Karpas-422 (cell line): ENCODE measurements at regions not wholly inside any gene's neighbourhood (a gene's known extent, or its start where the extent isn't known, plus 50 kb on each side); places are given as distances from the start of the nearest gene placed in this dataset.

Source experiments
- DNase-seq: peaks from one replicate; pipeline ENCODE4 v3.0.0-alpha.2; 2015
- H2AFZ ChIP-seq: fragments of 200-600 bp; sonication (generic); 2 replicates; pipeline ENCODE4 v1.6.1; 2014; ENCODE audit warnings: antibody characterized with exemption, low read length, mixed read lengths
- H3K27ac ChIP-seq: fragments of 200-600 bp; sonication (generic); 2 replicates; pipeline ENCODE4 v1.5.1; 2014; ENCODE audit warnings: mild to moderate bottlenecking, low read length, moderate library complexity
- H3K27me3 ChIP-seq: fragments of 200-600 bp; sonication (generic); 2 replicates; pipeline ENCODE4 v1.6.1; 2014; ENCODE audit warnings: low read length, mixed read lengths
- H3K36me3 ChIP-seq: fragments of 200-600 bp; sonication (generic); 2 replicates; pipeline ENCODE4 v1.6.1; 2014; ENCODE audit warnings: low read length, mixed read lengths; ENCODE audit not compliant: insufficient read depth
- H3K4me1 ChIP-seq: fragments of 200-600 bp; sonication (generic); 2 replicates; pipeline ENCODE4 v1.6.1; 2014; ENCODE audit warnings: mild to moderate bottlenecking, low read length, mixed read lengths
- H3K4me2 ChIP-seq: fragments of 200-600 bp; sonication (generic); 2 replicates; pipeline ENCODE4 v1.6.1; 2014; ENCODE audit warnings: low read length, low read depth, mild to moderate bottlenecking; ENCODE audit not compliant: poor library complexity, severe bottlenecking
- H3K4me3 ChIP-seq: fragments of 200-600 bp; sonication (generic); 2 replicates; pipeline ENCODE4 v1.5.1; 2014; ENCODE audit warnings: mild to moderate bottlenecking, antibody characterized with exemption, low read length, mixed read lengths
- H3K79me2 ChIP-seq: fragments of 200-600 bp; sonication (generic); 2 replicates; pipeline ENCODE4 v1.6.1; 2014; ENCODE audit warnings: mild to moderate bottlenecking, low read length, mixed read lengths
- H3K9ac ChIP-seq: fragments of 200-600 bp; sonication (generic); 2 replicates; pipeline ENCODE4 v1.6.0; 2014; ENCODE audit warnings: low read length
- H3K9me2 ChIP-seq: fragments of 200-600 bp; sonication (generic), shearing (Covaris generic); replicated peaks from 2 replicates; pipeline ENCODE4 v1.6.0; 2014; ENCODE audit warnings: mild to moderate bottlenecking, low read length, moderate library complexity; ENCODE audit not compliant: insufficient read depth
- H3K9me3 ChIP-seq: fragments of 300-700, 200-600 bp; sonication (generic); 2 replicates; pipeline ENCODE4 v1.6.1; 2014; ENCODE audit warnings: low read length, mixed read lengths
- H4K20me1 ChIP-seq: fragments of 200-600 bp; sonication (generic); 2 replicates; pipeline ENCODE4 v1.6.1; 2014; ENCODE audit warnings: mild to moderate bottlenecking, antibody characterized with exemption, low read length, low read depth; ENCODE audit not compliant: insufficient read depth

- Histone ChIP-seq H3K9me3 (peaks cover 12% of the 10 kb centered on the region; the same call in 1 of the 2 replicates), H3K79me2 (no peaks in the 10 kb centered on the region), H3K9ac (no peak overlapping the region), H4K20me1 (no peaks in the 10 kb centered on the region), H3K27ac (no peak overlapping the region), H3K9me2 (no peaks in the 10 kb centered on the region), H3K36me3 (no peaks in the 10 kb centered on the region), H3K4me1 (no peaks in the 10 kb centered on the region), H3K4me3 (no peak overlapping the region), H3K4me2 (no peak overlapping the region), H3K27me3 (no peaks in the 10 kb centered on the region), H2AFZ (no peak overlapping the region)
- DNase-seq = no peak
Measured at GRCh38 chr5:20554001-20554400, 566.0 kb upstream of the CDH18 start.

GRCh38 chr5:20537911-20538703 lies 550.1 kb upstream of the CDH18 start:
- Histone ChIP-seq H3K79me2 (no peaks in the 10 kb centered on the region), H3K27me3 (no peaks in the 10 kb centered on the region), H3K9ac (no peak overlapping the region), H3K4me3 (no peak overlapping the region), H3K4me1 (no peaks in the 10 kb centered on the region), H3K4me2 (no peak overlapping the region), H4K20me1 (no peaks in the 10 kb centered on the region), H3K27ac (no peak overlapping the region), H3K9me2 (no peaks in the 10 kb centered on the region), H3K9me3 (peaks cover 23% of the 10 kb centered on the region), H3K36me3 (no peaks in the 10 kb centered on the region), H2AFZ (no peak overlapping the region)
- no peak for DNase-seq

DNA sequence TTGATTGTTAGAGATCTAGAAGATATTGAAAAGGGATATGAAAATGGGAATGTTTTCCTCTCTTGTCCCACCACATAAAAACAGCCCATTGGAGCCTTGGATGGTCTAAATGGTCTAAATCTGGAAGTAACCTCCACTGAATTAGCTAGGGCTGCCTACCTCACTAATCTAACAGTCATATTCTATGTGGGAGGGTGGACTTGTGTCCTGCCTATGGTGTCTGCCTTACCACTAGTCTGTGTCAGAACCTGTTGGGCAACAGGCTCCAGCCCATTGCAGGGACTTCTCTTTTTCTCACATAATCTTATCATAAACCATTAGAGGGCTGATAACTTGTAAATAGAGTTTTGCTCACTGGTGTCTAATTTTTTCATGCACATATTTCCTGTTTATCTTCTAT lies 548.8 kb upstream of the CDH18 start:
- H3K27ac ChIP-seq = no peak overlapping the region
- DNase-seq = no peak
- no peaks in the 10 kb centered on the region for H3K27me3 ChIP-seq
- H3K9ac ChIP-seq = no peak overlapping the region
- H4K20me1 ChIP-seq = no peaks in the 10 kb centered on the region
- no peaks in the 10 kb centered on the region for H3K4me1 ChIP-seq
- no peaks in the 10 kb centered on the region for H3K36me3 ChIP-seq
- no peaks in the 10 kb centered on the region for H3K9me2 ChIP-seq
- no peak overlapping the region for H2AFZ ChIP-seq
- no peak overlapping the region for H3K4me3 ChIP-seq
- H3K4me2 ChIP-seq = no peak overlapping the region
- H3K9me3 ChIP-seq = peaks cover 23% of the 10 kb centered on the region
- no peaks in the 10 kb centered on the region for H3K79me2 ChIP-seq

- Histone ChIP-seq H3K4me1 (no peaks in the 10 kb centered on the region), H3K36me3 (no peaks in the 10 kb centered on the region), H3K9me2 (no peaks in the 10 kb centered on the region), H4K20me1 (no peaks in the 10 kb centered on the region), H3K9me3 (peaks cover 23% of the 10 kb centered on the region), H3K27me3 (no peaks in the 10 kb centered on the region), H3K4me2 (no peak overlapping the region), H3K79me2 (no peaks in the 10 kb centered on the region), H2AFZ (no peak overlapping the region), H3K27ac (no peak overlapping the region), H3K9ac (no peak overlapping the region), H3K4me3 (no peak overlapping the region)
- DNase-seq = no peak
Measured at GRCh38 chr5:20536341-20536740, 548.3 kb upstream of the CDH18 start.

DNA sequence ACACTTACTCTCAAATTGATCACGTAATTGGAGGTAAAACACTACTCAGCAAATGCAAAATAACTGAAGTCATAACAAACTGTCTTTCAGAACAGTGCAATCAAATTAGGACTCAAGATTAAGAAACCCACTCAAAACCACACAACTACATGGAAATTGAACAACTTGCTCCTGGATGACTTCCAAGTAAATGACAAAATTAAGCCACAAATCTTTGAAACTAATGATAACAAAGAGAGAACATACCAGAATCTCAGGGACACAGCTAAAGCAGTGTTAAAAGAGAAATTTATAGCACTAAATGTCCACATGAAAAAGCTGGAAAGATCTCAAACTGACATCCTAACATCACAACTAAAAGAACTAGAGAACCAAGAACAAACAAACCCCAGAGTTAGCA lies 540.5 kb upstream of the CDH18 start:
- Histone ChIP-seq H2AFZ (no peak overlapping the region), H3K4me3 (no peak overlapping the region), H3K79me2 (no peaks in the 10 kb centered on the region), H3K4me2 (no peak overlapping the region), H3K27me3 (no peaks in the 10 kb centered on the region), H3K36me3 (no peaks in the 10 kb centered on the region), H3K9ac (no peak overlapping the region), H3K27ac (no peak overlapping the region), H4K20me1 (no peaks in the 10 kb centered on the region), H3K4me1 (no peaks in the 10 kb centered on the region), H3K9me3 (peaks cover 10% of the 10 kb centered on the region; the same call in 1 of the 2 replicates), H3K9me2 (no peaks in the 10 kb centered on the region)
- DNase-seq = no peak

DNA sequence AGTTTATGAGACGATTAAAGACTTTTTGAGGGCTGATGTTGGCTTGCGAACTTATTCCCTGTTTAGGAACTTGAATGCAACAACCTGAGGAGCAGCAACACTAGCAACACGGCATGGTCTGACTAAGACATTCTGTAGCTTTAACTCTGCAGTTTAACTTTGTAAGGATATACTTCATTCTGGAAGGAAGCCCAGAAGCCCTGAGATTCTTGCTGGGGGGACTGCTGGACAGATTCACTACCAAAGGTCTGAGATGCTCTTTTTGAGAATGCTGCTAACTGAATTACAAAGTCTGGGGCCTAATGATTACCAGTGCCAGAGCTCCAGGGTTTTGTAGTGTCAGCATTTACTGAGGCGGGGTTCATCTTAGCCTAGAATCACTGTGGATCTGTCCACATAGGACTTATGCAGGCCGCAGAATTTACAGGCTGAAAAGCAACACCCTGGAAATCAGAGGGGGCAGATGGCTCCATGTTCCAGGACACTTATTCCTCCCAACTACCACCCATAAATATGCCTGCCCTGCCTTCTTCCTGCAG lies 537.1 kb upstream of the CDH18 start:
- no peaks in the 10 kb centered on the region for H3K9me2 ChIP-seq
- no peak overlapping the region for H3K9ac ChIP-seq
- no peak overlapping the region for H3K4me2 ChIP-seq
- no peaks in the 10 kb centered on the region for H4K20me1 ChIP-seq
- no peaks in the 10 kb centered on the region for H3K4me1 ChIP-seq
- H2AFZ ChIP-seq = no peak overlapping the region
- H3K27ac ChIP-seq = no peak overlapping the region
- H3K36me3 ChIP-seq = no peaks in the 10 kb centered on the region
- no peak for DNase-seq
- no peaks in the 10 kb centered on the region for H3K27me3 ChIP-seq
- H3K9me3 ChIP-seq = peaks cover 10% of the 10 kb centered on the region; the same call in 1 of the 2 replicates
- no peak overlapping the region for H3K4me3 ChIP-seq
- H3K79me2 ChIP-seq = no peaks in the 10 kb centered on the region

DNA sequence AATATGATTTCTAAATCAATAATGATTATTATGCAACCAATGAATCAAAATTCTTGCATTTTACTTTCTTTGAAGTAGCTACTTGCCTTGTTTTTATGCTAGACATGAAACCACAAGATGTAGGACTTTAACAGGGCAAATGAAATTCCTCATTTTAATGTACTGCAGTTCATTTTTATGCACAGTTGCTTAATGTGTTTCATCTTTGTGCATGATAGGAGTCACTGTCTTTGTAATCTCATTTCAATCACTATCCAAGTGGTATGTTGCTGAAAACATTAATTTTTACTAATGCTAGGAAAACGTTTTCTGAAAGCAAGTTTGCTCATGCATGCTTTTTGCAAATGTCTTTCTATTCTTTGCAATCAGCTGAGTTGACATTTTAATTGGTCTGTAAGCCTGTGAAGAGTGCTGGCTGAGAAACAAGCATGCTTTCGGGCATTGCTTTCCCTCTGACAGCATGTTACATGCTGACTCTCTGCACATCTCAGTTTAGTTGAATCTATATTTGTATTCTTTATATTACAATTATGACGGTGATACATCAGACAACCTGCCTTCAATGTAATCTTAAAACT lies 535.0 kb upstream of the CDH18 start:
- no peak overlapping the region for H3K9ac ChIP-seq
- H4K20me1 ChIP-seq = no peaks in the 10 kb centered on the region
- no peaks in the 10 kb centered on the region for H3K36me3 ChIP-seq
- no peak overlapping the region for H3K4me3 ChIP-seq
- H3K9me3 ChIP-seq = peaks cover 19% of the 10 kb centered on the region; the same call in 1 of the 2 replicates
- no peaks in the 10 kb centered on the region for H3K4me1 ChIP-seq
- no peaks in the 10 kb centered on the region for H3K9me2 ChIP-seq
- no peak for DNase-seq
- H3K27ac ChIP-seq = no peak overlapping the region
- no peaks in the 10 kb centered on the region for H3K79me2 ChIP-seq
- no peak overlapping the region for H3K4me2 ChIP-seq
- no peaks in the 10 kb centered on the region for H3K27me3 ChIP-seq
- H2AFZ ChIP-seq = no peak overlapping the region

GRCh38 chr5:20515606-20516005 lies 527.6 kb upstream of the CDH18 start:
- Histone ChIP-seq H3K4me2 (no peak overlapping the region), H3K4me3 (no peak overlapping the region), H3K27ac (no peak overlapping the region), H3K4me1 (no peaks in the 10 kb centered on the region), H4K20me1 (no peaks in the 10 kb centered on the region), H3K9me2 (no peaks in the 10 kb centered on the region), H2AFZ (no peak overlapping the region), H3K9ac (no peak overlapping the region), H3K36me3 (no peaks in the 10 kb centered on the region), H3K9me3 (peaks cover 30% of the 10 kb centered on the region), H3K79me2 (no peaks in the 10 kb centered on the region), H3K27me3 (no peaks in the 10 kb centered on the region)
- no peak for DNase-seq
